HepG2 (cell line): ENCODE measurements at regions not wholly inside any gene's neighbourhood (a gene's known extent, or its start where the extent isn't known, plus 50 kb on each side); places are given as distances from the start of the nearest gene placed in this dataset.

Experiments
- ARNTL ChIP-seq: sonication (generic); formaldehyde crosslinking; IDR thresholded peaks from 2 replicates; pipeline ENCODE4 v1.4.0; 2020; ENCODE audit warnings: mild to moderate bottlenecking, missing genetic modification reagents
- ATF2 ChIP-seq: sonication (generic); formaldehyde crosslinking; IDR thresholded peaks from 2 replicates; pipeline ENCODE4 v1.4.0; 2020; ENCODE audit warnings: missing genetic modification reagents
- CREB1 ChIP-seq, 2 experiments: fragments of 450-650 bp in 1 of 2; IDR thresholded peaks; 2 replicates each; pipeline ENCODE4 v1.6.1; 2016 to 2017; ENCODE audit warnings: control low read depth in 1 of 2, mild to moderate bottlenecking in 1 of 2, missing compliant biosample characterization in 1 of 2, missing genetic modification characterization in 1 of 2
- EP300 ChIP-seq, 3 experiments: sonication (generic) in 1 of 3; formaldehyde crosslinking in 1 of 3; IDR thresholded peaks; 2 replicates each; pipeline versions ENCODE4 v1.5.1 to v1.6.1; 2011 to 2020; ENCODE audit warnings: low read depth in 2 of 3, low read length in 2 of 3, borderline replicate concordance in 1 of 3, improper control_type of control experiment in 1 of 3, mild to moderate bottlenecking in 1 of 3, missing genetic modification reagents in 1 of 3, moderate library complexity in 1 of 3
- ERF ChIP-seq: IDR thresholded peaks from 2 replicates; pipeline ENCODE4 v1.6.1; 2018; ENCODE audit warnings: missing biosample characterization, missing genetic modification reagents
- ISL2 ChIP-seq: sonication (generic); formaldehyde crosslinking; IDR thresholded peaks from 2 replicates; pipeline ENCODE4 v1.5.0; 2020; ENCODE audit warnings: missing genetic modification reagents
- KDM5A ChIP-seq: fragments of 200-600 bp; sonication (generic); IDR thresholded peaks from 2 replicates; pipeline ENCODE4 v1.7.0; 2018; ENCODE audit warnings: antibody characterized with exemption, mild to moderate bottlenecking, low read length, borderline replicate concordance
- LCORL ChIP-seq, 2 experiments: fragments of 450-650 bp in 1 of 2; sonication (generic) in 1 of 2; formaldehyde crosslinking in 1 of 2; IDR thresholded peaks; 2 replicates each; pipeline versions ENCODE4 v1.5.0 to v1.6.1; 2017 to 2020; ENCODE audit warnings: antibody characterized with exemption in 1 of 2, missing genetic modification reagents in 1 of 2
- MLXIP ChIP-seq: sonication (generic); formaldehyde crosslinking; IDR thresholded peaks from 2 replicates; pipeline ENCODE4 v1.9.0; 2021; ENCODE audit warnings: missing genetic modification reagents, borderline replicate concordance
- SAP130 ChIP-seq: IDR thresholded peaks from 2 replicates; pipeline ENCODE4 v1.6.1; 2016; ENCODE audit warnings: low read depth
- TBP ChIP-seq: sonication (generic); formaldehyde crosslinking; IDR thresholded peaks from 2 replicates; pipeline ENCODE4 v1.5.0; 2020; ENCODE audit warnings: missing genetic modification reagents
- TCF7 ChIP-seq: sonication (generic); IDR thresholded peaks from 2 replicates; pipeline ENCODE4 v1.6.1; 2016; ENCODE audit warnings: antibody characterized with exemption, low read depth
- ZNF280D ChIP-seq: sonication (generic); formaldehyde crosslinking; IDR thresholded peaks from 2 replicates; pipeline ENCODE4 v1.5.1; 2020; ENCODE audit warnings: mild to moderate bottlenecking, missing genetic modification reagents
- TF ChIP-seq, protein P1 (sequence below): sonication (generic); formaldehyde crosslinking; IDR thresholded peaks from 2 replicates; pipeline ENCODE4 v1.4.0; 2020; ENCODE audit warnings: missing genetic modification reagents, mild to moderate bottlenecking, borderline replicate concordance
- TF ChIP-seq, protein P2 (sequence below): IDR thresholded peaks from 2 replicates; pipeline ENCODE4 v1.4.0; 2020; ENCODE audit warnings: mild to moderate bottlenecking, missing genetic modification reagents

DNA sequence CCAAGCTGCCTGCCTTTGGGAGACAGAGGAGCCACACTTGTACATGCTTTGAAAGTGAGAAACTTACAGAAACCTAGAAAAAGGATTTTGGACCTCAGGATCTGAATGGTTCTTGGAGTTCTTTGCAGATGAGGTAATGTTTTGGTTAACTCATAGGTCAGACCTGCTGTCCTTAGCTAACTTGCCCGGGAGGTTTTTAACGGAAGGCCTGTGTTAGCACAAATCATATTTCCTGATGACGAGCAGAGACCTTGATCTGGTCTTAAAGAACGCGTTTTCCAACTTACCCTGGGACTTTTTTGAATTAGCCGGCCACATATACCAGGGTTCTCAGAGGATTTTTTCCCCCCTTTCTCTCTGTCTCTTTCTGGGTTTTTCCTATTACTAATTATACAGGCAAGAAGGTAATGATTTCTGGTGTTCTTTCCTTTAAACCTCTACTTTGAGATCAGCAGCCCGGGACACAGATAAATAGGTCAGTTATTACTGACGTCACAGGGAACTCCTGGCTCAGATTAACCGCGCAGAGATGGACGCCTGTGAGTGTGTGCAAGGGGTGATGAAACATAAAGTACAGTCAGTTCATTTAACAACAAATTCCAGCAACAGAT is 101.7 kb upstream of the KLF6 start (continued):
- TF ChIP-seq ATF2 (CRISPR knock-in tag): peak; percentile 98
- TF ChIP-seq ARNTL (CRISPR knock-in tag): no peak
- TF ChIP-seq TCF7: 0 out of 2 replicates have a peak, but pooled peaks have one; percentile 32
- 0 out of 2 replicates have a peak, but pooled peaks have one; percentile 51 for TF ChIP-seq ERF (CRISPR knock-in tag)
- no peak for TF ChIP-seq MLXIP (CRISPR knock-in tag)
- no peak for TF ChIP-seq TBP (CRISPR knock-in tag)
- no peak; the same call in 1 of the 2 replicates for TF ChIP-seq ISL2
- TF ChIP-seq SAP130 (CRISPR knock-in tag): peak; percentile 63
- peak; percentile 95 for TF ChIP-seq CREB1 (IDR thresholded peaks at IDR 0.05)
- TF ChIP-seq CREB1 (CRISPR knock-in tag; IDR thresholded peaks at IDR 0.05): peak; percentile 74
- TF ChIP-seq, protein P1, sequence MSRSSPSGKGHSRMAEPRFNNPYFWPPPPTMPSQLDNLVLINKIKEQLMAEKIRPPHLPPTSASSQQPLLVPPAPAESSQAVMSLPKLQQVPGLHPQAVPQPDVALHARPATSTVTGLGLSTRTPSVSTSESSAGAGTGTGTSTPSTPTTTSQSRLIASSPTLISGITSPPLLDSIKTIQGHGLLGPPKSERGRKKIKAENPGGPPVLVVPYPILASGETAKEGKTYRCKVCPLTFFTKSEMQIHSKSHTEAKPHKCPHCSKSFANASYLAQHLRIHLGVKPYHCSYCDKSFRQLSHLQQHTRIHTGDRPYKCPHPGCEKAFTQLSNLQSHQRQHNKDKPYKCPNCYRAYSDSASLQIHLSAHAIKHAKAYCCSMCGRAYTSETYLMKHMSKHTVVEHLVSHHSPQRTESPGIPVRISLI: no peak
- no peak for TF ChIP-seq ZNF280D
- TF ChIP-seq EP300 (IDR thresholded peaks at IDR 0.05; ENCODE audit: low read depth in 2 of 2, low read length in 2 of 2): peak in 1 of 2 experiments; percentile 65; a peak in 1 of 4 replicates
- peak; percentile 55; the same call in 1 of the 2 replicates for TF ChIP-seq EP300 (CRISPR knock-in tag; IDR thresholded peaks at IDR 0.05; ENCODE audit: borderline replicate concordance)
- no peak for TF ChIP-seq KDM5A
- no peak for TF ChIP-seq LCORL (IDR thresholded peaks at IDR 0.05)
- peak; percentile 68 for TF ChIP-seq LCORL (CRISPR knock-in tag; IDR thresholded peaks at IDR 0.05)
- TF ChIP-seq, protein P2, sequence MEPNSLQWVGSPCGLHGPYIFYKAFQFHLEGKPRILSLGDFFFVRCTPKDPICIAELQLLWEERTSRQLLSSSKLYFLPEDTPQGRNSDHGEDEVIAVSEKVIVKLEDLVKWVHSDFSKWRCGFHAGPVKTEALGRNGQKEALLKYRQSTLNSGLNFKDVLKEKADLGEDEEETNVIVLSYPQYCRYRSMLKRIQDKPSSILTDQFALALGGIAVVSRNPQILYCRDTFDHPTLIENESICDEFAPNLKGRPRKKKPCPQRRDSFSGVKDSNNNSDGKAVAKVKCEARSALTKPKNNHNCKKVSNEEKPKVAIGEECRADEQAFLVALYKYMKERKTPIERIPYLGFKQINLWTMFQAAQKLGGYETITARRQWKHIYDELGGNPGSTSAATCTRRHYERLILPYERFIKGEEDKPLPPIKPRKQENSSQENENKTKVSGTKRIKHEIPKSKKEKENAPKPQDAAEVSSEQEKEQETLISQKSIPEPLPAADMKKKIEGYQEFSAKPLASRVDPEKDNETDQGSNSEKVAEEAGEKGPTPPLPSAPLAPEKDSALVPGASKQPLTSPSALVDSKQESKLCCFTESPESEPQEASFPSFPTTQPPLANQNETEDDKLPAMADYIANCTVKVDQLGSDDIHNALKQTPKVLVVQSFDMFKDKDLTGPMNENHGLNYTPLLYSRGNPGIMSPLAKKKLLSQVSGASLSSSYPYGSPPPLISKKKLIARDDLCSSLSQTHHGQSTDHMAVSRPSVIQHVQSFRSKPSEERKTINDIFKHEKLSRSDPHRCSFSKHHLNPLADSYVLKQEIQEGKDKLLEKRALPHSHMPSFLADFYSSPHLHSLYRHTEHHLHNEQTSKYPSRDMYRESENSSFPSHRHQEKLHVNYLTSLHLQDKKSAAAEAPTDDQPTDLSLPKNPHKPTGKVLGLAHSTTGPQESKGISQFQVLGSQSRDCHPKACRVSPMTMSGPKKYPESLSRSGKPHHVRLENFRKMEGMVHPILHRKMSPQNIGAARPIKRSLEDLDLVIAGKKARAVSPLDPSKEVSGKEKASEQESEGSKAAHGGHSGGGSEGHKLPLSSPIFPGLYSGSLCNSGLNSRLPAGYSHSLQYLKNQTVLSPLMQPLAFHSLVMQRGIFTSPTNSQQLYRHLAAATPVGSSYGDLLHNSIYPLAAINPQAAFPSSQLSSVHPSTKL (CRISPR knock-in tag): peak; percentile 78
